GM19468 (cell line): ENCODE measurements at regions not wholly inside any gene's neighbourhood (a gene's known extent, or its start where the extent isn't known, plus 50 kb on each side); places are given as distances from the start of the nearest gene placed in this dataset.

ENCODE experiments used
- ATAC-seq: cut with Tn5 transposase; IDR thresholded peaks from one replicate; pipeline ENCODE4 v1.9.1; 2021; ENCODE audit warnings: mild to moderate bottlenecking, moderate library complexity, moderate number of reproducible peaks; ENCODE audit not compliant: unreplicated experiment; ENCODE audit errors: extremely low read depth

GRCh38 chr20:52747845-52748284, 224.3 kb upstream of the TSHZ2 start:
- ATAC-seq, result no peak

GRCh38 chr20:52746770-52747169, 225.4 kb upstream of the TSHZ2 start:
- ATAC-seq, result no peak

GRCh38 chr20:52746190-52746589, 226.0 kb upstream of the TSHZ2 start:
- no peak for ATAC-seq

GRCh38 chr20:52744441-52744840, 227.7 kb upstream of the TSHZ2 start:
- ATAC-seq, result no peak

- ATAC-seq, result no peak
Measured at GRCh38 chr20:52738081-52738480, 234.1 kb upstream of the TSHZ2 start.

- no peak for ATAC-seq
Measured at GRCh38 chr20:52736507-52736906, 235.7 kb upstream of the TSHZ2 start.

- ATAC-seq, result no peak
Measured at GRCh38 chr20:52731093-52731492, 241.1 kb upstream of the TSHZ2 start.

- no peak for ATAC-seq
Measured at GRCh38 chr20:52727740-52728456, 244.3 kb upstream of the TSHZ2 start.

GRCh38 chr20:52724541-52724940, 247.6 kb upstream of the TSHZ2 start:
- ATAC-seq, result no peak

- ATAC-seq, result no peak
Measured at GRCh38 chr20:52722926-52723688, 249.1 kb upstream of the TSHZ2 start.

GRCh38 chr20:52708137-52708536, 264.0 kb upstream of the TSHZ2 start:
- no peak for ATAC-seq

GRCh38 chr20:52704553-52704952, 267.6 kb upstream of the TSHZ2 start:
- no peak for ATAC-seq

- no peak for ATAC-seq
Measured at GRCh38 chr20:52688345-52688744, 283.8 kb upstream of the TSHZ2 start.

- no peak for ATAC-seq
Measured at GRCh38 chr20:52684905-52685304, 287.3 kb upstream of the TSHZ2 start.

- no peak for ATAC-seq
Measured at GRCh38 chr20:52684176-52684575, 288.0 kb upstream of the TSHZ2 start.

GRCh38 chr20:52683761-52684160, 288.4 kb upstream of the TSHZ2 start:
- no peak for ATAC-seq

- no peak for ATAC-seq
Measured at GRCh38 chr20:52682237-52682636, 289.9 kb upstream of the TSHZ2 start.

GRCh38 chr20:52681288-52681687, 290.9 kb upstream of the TSHZ2 start:
- no peak for ATAC-seq

GRCh38 chr20:52677216-52677615, 294.9 kb upstream of the TSHZ2 start:
- ATAC-seq, result no peak

- ATAC-seq, result no peak
Measured at GRCh38 chr20:52676283-52676995, 295.7 kb upstream of the TSHZ2 start.

GRCh38 chr20:52675375-52675774, 296.8 kb upstream of the TSHZ2 start:
- ATAC-seq, result no peak
